AG04449 (cell line): ENCODE measurements at regions not wholly inside any gene's neighbourhood (a gene's known extent, or its start where the extent isn't known, plus 50 kb on each side); places are given as distances from the start of the nearest gene placed in this dataset.

Source experiments
- CTCF ChIA-PET: fragments of 350-600 bp; formaldehyde crosslinking; extraction: SDS; loops from one replicate; lab custom pipeline; 2021; ENCODE audit warnings: antibody characterized with exemption; lab: Yijun Ruan, JAX
- POLR2A ChIA-PET: fragments of 400-600, 350-600 bp; formaldehyde crosslinking; extraction: SDS; loops from one replicate; lab custom pipeline; 2020; ENCODE audit warnings: antibody characterized with exemption, inconsistent platforms; lab: Yijun Ruan, JAX
- DNase-seq: peaks from one replicate; pipeline ENCODE4 v3.0.0-alpha.2; 2010; ENCODE audit warnings: low read depth, low spot score
- H3K4me3 ChIP-seq: 2 replicates; pipeline ENCODE4 v1.5.1; 2011; ENCODE audit warnings: low read depth, mild to moderate bottlenecking, control low read depth, low read length
- TF ChIP-seq, protein P1 (sequence below): IDR thresholded peaks from one replicate; pipeline ENCODE4 v1.5.1; 2011; ENCODE audit warnings: mild to moderate bottlenecking, moderate library complexity, low read length, control low read depth, inconsistent platforms; ENCODE audit not compliant: insufficient read depth; ENCODE audit errors: missing control alignments

GRCh38 chr12:84276215-84276614, 636.4 kb downstream of the SLC6A15 start:
- DNase-seq: no peak
- POLR2A ChIA-PET: no interaction called here
- H3K4me3 ChIP-seq: no peak overlapping the region
- CTCF ChIA-PET: no interaction called here
- TF ChIP-seq, protein P1, sequence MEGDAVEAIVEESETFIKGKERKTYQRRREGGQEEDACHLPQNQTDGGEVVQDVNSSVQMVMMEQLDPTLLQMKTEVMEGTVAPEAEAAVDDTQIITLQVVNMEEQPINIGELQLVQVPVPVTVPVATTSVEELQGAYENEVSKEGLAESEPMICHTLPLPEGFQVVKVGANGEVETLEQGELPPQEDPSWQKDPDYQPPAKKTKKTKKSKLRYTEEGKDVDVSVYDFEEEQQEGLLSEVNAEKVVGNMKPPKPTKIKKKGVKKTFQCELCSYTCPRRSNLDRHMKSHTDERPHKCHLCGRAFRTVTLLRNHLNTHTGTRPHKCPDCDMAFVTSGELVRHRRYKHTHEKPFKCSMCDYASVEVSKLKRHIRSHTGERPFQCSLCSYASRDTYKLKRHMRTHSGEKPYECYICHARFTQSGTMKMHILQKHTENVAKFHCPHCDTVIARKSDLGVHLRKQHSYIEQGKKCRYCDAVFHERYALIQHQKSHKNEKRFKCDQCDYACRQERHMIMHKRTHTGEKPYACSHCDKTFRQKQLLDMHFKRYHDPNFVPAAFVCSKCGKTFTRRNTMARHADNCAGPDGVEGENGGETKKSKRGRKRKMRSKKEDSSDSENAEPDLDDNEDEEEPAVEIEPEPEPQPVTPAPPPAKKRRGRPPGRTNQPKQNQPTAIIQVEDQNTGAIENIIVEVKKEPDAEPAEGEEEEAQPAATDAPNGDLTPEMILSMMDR: no peak

DNA sequence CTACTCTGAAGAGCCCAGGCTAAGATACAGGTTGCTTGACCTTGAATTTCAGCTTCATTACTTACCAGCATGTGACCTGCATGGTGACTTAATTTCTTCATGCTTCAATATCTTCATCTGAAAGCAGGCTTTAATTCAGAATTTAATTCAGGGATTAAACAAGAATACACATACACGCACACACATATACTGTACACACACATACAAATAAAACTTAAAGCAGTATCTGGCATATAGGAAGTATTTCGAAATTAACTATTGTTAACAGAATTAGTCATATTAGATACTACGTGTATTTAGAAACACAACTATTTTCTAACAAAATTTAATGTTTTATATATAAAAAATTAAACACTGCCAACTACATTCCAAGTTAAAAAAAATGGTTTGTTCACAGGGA, 640.3 kb downstream of the SLC6A15 start:
- DNase-seq: no peak
- ChIA-PET CTCF (no interaction called here), POLR2A (no interaction called here)
- TF ChIP-seq, protein P1: no peak
- no peak overlapping the region for H3K4me3 ChIP-seq

DNA sequence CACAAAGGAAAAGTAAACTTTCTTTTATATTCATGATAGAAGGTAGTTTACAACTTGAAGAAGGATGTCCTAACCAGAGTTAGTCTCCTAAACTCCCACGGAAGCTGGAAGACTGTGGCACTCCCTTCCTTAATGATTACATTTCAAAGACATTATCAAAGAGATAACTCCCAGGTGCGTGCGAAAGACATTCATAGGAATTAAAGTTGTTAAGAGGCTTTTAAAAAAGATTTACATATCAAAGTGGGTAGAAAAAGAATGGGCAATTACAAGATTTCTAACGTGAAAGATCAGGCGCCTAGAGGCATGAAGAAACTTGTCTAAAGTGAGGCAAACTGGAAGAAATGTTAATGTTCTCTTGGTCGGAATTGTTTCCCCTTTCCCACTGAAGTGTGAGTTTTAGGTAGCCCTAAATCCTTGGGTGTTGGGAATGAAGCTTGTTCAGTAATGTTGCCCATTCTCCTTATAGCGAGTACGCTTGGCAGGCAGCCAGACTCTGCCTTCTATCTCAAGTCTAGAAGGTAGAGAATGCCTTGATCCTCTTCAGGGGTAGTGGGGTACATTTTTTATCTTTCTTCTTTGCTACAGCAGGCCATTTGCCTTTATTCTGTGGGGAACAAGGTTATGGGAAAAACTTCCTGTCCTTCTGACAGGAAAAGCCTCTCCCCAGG, 642.0 kb downstream of the SLC6A15 start:
- CTCF ChIA-PET: no interaction called here
- H3K4me3 ChIP-seq: no peak overlapping the region
- no peak for DNase-seq
- TF ChIP-seq, protein P1: no peak
- POLR2A ChIA-PET: no interaction called here

DNA sequence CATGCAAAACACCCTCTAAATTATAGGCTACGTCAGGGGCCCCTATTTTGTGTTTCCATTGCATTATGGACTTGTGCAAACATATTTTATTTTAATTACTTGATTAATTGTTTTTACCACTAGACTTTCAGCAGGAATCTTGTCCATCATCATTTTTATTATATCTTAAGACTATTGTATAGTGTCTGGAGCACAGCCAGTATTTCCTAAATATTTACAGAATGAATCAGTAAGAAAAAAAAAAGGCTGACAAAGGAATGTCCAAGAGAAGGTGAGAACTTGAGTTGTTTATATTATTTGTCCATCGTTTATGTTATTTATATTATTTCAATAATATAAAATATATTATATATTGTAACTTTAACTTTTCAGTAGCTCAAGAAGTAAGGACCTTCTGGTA, 664.7 kb downstream of the SLC6A15 start:
- CTCF ChIA-PET: no interaction called here
- POLR2A ChIA-PET: no interaction called here
- TF ChIP-seq, protein P1: no peak

GRCh38 chr12:84243686-84244085, 668.9 kb downstream of the SLC6A15 start:
- ChIA-PET CTCF (no interaction called here), POLR2A (no interaction called here)
- DNase-seq: no peak
- H3K4me3 ChIP-seq: no peak overlapping the region
- TF ChIP-seq, protein P1: no peak

More for the DNA sequence above, 664.7 kb downstream of the SLC6A15 start:
- no peak overlapping the region for H3K4me3 ChIP-seq
- DNase-seq: no peak

- TF ChIP-seq, protein P1: no peak
- H3K4me3 ChIP-seq: no peak overlapping the region
- DNase-seq: no peak
- POLR2A ChIA-PET: no interaction called here
- CTCF ChIA-PET: no interaction called here
These were observed 689.8 kb downstream of the SLC6A15 start for GRCh38 chr12:84222841-84223240.
